Hepatocyte (in vitro differentiated cells): ENCODE measurements at regions not wholly inside any gene's neighbourhood (a gene's known extent, or its start where the extent isn't known, plus 50 kb on each side); places are given as distances from the start of the nearest gene placed in this dataset.

Experiments used
- DNase-seq: peaks from one replicate; pipeline ENCODE4 v3.0.0-alpha.2; 2016; ENCODE audit warnings: low spot score
- H2AFZ ChIP-seq: fragments of 200-600 bp; sonication (generic); 2 replicates; pipeline ENCODE4 v1.6.0; 2016; ENCODE audit warnings: antibody characterized with exemption, mild to moderate bottlenecking
- H3K27ac ChIP-seq: fragments of 200-600 bp; sonication (generic); 2 replicates; pipeline ENCODE4 v1.5.1; 2016; ENCODE audit warnings: mild to moderate bottlenecking
- H3K27me3 ChIP-seq: fragments of 200-600 bp; sonication (generic); 2 replicates; pipeline ENCODE4 v1.6.1; 2016
- H3K36me3 ChIP-seq: fragments of 200-600 bp; sonication (generic); replicated peaks from 2 replicates; pipeline ENCODE4 v1.5.1; 2016; ENCODE audit warnings: low read depth; ENCODE audit not compliant: insufficient read depth
- H3K4me1 ChIP-seq: fragments of 200-600 bp; sonication (generic); 2 replicates; pipeline ENCODE4 v1.5.1; 2016; ENCODE audit warnings: mild to moderate bottlenecking, moderate library complexity; ENCODE audit not compliant: insufficient read depth
- H3K4me2 ChIP-seq: fragments of 200-600 bp; sonication (generic); 2 replicates; pipeline ENCODE4 v1.6.0; 2016
- H3K4me3 ChIP-seq: fragments of 200-600 bp; sonication (generic); 2 replicates; pipeline ENCODE4 v1.5.1; 2016; ENCODE audit warnings: mild to moderate bottlenecking
- H3K79me2 ChIP-seq: fragments of 200-600 bp; sonication (generic); 2 replicates; pipeline ENCODE4 v1.6.0; 2017; ENCODE audit warnings: mild to moderate bottlenecking
- H3K9me2 ChIP-seq: fragments of 200-600 bp; sonication (generic); replicated peaks from 2 replicates; pipeline ENCODE4 v1.6.0; 2017; ENCODE audit warnings: mild to moderate bottlenecking; ENCODE audit not compliant: insufficient read depth
- H3K9me3 ChIP-seq: fragments of 200-600 bp; sonication (generic); 2 replicates; pipeline ENCODE4 v1.5.1; 2016; ENCODE audit warnings: low read depth, mild to moderate bottlenecking
- H4K20me1 ChIP-seq: fragments of 200-600 bp; sonication (generic); 2 replicates; pipeline ENCODE4 v1.6.0; 2016; ENCODE audit warnings: mild to moderate bottlenecking; ENCODE audit not compliant: insufficient read depth, poor library complexity, severe bottlenecking
- EZH2 ChIP-seq: fragments of 200-600 bp; sonication (generic); IDR thresholded peaks from 2 replicates; pipeline ENCODE4 v1.6.1; 2016; ENCODE audit warnings: antibody characterized with exemption, mild to moderate bottlenecking, borderline replicate concordance
- EZH2phosphoT487 ChIP-seq: fragments of 200-600 bp; sonication (generic); IDR thresholded peaks from one replicate; pipeline ENCODE4 v1.6.1; 2018; ENCODE audit warnings: antibody characterized with exemption, mild to moderate bottlenecking, low read depth, moderate library complexity; ENCODE audit not compliant: unreplicated experiment, severe bottlenecking
- WGBS: methylation state at CpG from one replicate; pipeline ENCODE4 v1.1.6; 2016; ENCODE audit warnings: low lambda C conversion rate; ENCODE audit errors: missing lambda C conversion rate; 5-methylcytosine and 5-hydroxymethylcytosine counted together
- TF ChIP-seq, protein P1 (sequence below): fragments of 200-600 bp; sonication (generic); IDR thresholded peaks from 2 replicates; pipeline ENCODE4 v1.5.1; 2016; ENCODE audit warnings: antibody characterized with exemption, mild to moderate bottlenecking; ENCODE audit not compliant: poor library complexity

DNA sequence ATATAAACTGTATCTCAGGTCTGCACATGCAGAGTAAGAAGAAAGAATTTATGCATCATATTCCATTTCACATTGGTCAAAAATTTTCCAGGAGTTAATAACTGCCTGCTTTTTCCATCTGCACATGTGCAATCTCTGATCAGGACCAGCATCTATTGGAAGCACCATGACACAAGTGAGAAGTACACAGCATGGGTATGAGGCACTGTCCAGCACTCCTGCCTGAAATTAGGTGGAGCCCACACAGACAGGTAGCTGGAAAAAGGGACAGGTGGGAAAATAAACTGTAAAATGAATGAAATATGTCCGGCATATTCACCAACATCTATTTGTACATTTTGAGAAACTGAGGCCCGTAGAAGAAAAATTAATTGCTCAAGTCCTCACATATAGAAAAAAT is 609.2 kb upstream of the NXPH2 start:
- Histone ChIP-seq H3K27ac (no peak overlapping the region), H3K27me3 (no peaks in the 10 kb centered on the region), H3K4me3 (no peak overlapping the region), H2AFZ (no peak overlapping the region), H3K9me2 (no peaks in the 10 kb centered on the region), H3K79me2 (no peaks in the 10 kb centered on the region), H3K4me2 (no peak overlapping the region), H4K20me1 (no peaks in the 10 kb centered on the region), H3K4me1 (no peaks in the 10 kb centered on the region), H3K9me3 (no peaks in the 10 kb centered on the region), H3K36me3 (no peaks in the 10 kb centered on the region)
- no peak for DNase-seq
- TF ChIP-seq EZH2phosphoT487 (no peak), EZH2 (no peak)
- TF ChIP-seq, protein P1, sequence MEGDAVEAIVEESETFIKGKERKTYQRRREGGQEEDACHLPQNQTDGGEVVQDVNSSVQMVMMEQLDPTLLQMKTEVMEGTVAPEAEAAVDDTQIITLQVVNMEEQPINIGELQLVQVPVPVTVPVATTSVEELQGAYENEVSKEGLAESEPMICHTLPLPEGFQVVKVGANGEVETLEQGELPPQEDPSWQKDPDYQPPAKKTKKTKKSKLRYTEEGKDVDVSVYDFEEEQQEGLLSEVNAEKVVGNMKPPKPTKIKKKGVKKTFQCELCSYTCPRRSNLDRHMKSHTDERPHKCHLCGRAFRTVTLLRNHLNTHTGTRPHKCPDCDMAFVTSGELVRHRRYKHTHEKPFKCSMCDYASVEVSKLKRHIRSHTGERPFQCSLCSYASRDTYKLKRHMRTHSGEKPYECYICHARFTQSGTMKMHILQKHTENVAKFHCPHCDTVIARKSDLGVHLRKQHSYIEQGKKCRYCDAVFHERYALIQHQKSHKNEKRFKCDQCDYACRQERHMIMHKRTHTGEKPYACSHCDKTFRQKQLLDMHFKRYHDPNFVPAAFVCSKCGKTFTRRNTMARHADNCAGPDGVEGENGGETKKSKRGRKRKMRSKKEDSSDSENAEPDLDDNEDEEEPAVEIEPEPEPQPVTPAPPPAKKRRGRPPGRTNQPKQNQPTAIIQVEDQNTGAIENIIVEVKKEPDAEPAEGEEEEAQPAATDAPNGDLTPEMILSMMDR = no peak
- WGBS = 89% methylated on average over 2 of the region's 2 CpGs

DNA sequence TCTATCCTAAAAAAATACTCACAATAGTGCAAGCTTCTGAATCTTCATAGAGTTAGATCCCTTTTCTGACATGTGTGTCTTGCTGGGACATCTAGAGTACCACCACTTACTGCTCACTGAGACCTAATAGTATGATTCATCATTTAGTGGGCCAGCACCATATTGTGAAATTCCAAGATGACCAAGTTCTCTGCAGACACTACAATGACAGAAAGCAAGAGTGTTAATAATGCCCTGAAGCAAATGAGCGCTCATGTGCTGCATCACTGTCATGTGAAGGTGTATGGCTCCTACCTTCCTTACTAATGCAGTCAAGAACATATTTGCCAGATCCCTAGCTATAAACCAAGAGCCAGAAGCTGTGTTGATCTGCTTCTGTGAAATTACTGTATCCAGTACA is 606.2 kb upstream of the NXPH2 start:
- H3K27ac ChIP-seq = no peak overlapping the region
- H3K79me2 ChIP-seq = no peaks in the 10 kb centered on the region
- H3K36me3 ChIP-seq = no peaks in the 10 kb centered on the region
- H3K4me2 ChIP-seq = no peak overlapping the region
- TF ChIP-seq EZH2phosphoT487 = no peak
- no peak for TF ChIP-seq EZH2
- TF ChIP-seq, protein P1 = no peak
- 87% methylated on average over 1 of the region's 1 CpG for WGBS
- no peak overlapping the region for H3K4me3 ChIP-seq
- DNase-seq = no peak
- H3K9me3 ChIP-seq = no peaks in the 10 kb centered on the region
- no peaks in the 10 kb centered on the region for H4K20me1 ChIP-seq
- H3K9me2 ChIP-seq = no peaks in the 10 kb centered on the region
- no peaks in the 10 kb centered on the region for H3K4me1 ChIP-seq
- H3K27me3 ChIP-seq = no peaks in the 10 kb centered on the region
- H2AFZ ChIP-seq = no peak overlapping the region

DNA sequence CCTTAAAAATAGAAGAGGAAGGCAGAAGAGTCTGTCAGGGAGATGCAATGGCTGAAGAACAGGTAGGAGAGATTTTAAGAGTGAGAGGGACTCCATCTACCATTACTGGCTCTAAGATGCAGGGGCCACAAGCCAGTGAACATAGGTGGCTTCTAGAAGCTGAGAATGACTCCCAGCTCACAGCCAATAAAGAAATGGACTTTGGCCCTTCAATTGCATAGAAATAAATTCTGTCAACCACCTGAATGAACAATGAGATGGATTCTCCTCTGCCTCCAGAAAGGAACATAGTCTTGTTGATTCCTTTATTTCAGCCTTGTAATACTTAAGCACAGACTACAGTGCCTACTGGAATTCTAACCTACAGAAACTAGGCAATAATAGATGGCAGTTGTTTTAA is 603.3 kb upstream of the NXPH2 start:
- Histone ChIP-seq H3K27ac (no peak overlapping the region), H4K20me1 (no peaks in the 10 kb centered on the region), H2AFZ (no peak overlapping the region), H3K79me2 (no peaks in the 10 kb centered on the region), H3K4me1 (no peaks in the 10 kb centered on the region), H3K27me3 (no peaks in the 10 kb centered on the region), H3K9me2 (no peaks in the 10 kb centered on the region), H3K4me3 (no peak overlapping the region), H3K9me3 (no peaks in the 10 kb centered on the region), H3K4me2 (no peak overlapping the region), H3K36me3 (no peaks in the 10 kb centered on the region)
- no peak for DNase-seq
- TF ChIP-seq, protein P1 = no peak
- TF ChIP-seq EZH2phosphoT487 (no peak), EZH2 (no peak)

DNA sequence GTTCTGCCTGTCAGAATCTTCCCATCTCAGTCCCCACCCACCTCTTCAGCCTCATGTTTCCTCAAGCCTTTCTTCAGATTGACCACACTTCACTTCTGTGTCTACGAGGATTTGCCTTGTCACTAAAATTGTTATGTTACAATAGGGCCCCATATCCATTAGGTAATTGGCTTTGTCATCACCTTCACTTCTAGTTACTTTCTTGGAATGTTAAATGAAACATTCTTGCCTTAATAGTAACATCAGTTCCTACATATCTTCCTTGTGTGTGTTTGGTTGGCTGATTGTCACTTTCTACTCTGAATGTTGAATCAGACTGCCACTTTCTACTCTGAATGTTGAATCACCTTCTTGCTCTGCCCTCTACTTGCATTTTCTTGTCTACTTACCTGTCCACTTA is 599.9 kb upstream of the NXPH2 start:
- no peaks in the 10 kb centered on the region for H3K4me1 ChIP-seq
- no peaks in the 10 kb centered on the region for H4K20me1 ChIP-seq
- no peaks in the 10 kb centered on the region for H3K79me2 ChIP-seq
- H3K36me3 ChIP-seq = no peaks in the 10 kb centered on the region
- no peak for DNase-seq
- WGBS = 73% methylated on average over 1 of the region's 1 CpG
- no peak overlapping the region for H2AFZ ChIP-seq
- no peaks in the 10 kb centered on the region for H3K9me3 ChIP-seq
- no peak overlapping the region for H3K4me2 ChIP-seq
- TF ChIP-seq, protein P1 = no peak
- TF ChIP-seq EZH2 (no peak), EZH2phosphoT487 (no peak)
- H3K27me3 ChIP-seq = no peaks in the 10 kb centered on the region
- no peak overlapping the region for H3K27ac ChIP-seq
- no peak overlapping the region for H3K4me3 ChIP-seq
- no peaks in the 10 kb centered on the region for H3K9me2 ChIP-seq
